Natural killer cell (primary cell): ENCODE measurements at regions not wholly inside any gene's neighbourhood (a gene's known extent, or its start where the extent isn't known, plus 50 kb on each side); places are given as distances from the start of the nearest gene placed in this dataset.

Experiments
- ATAC-seq, 3 donors: fragments of 150-1000 bp in 2 of 3; fragments of 200-7000 bp in 1 of 3; cut with Tn5 transposase; 1 replicate in 1 of 3; 2 replicates in 2 of 3; pipeline ENCODE4 v1.10.0; 2021; ENCODE audit warnings: mild to moderate bottlenecking in 2 of 3, moderate library complexity in 2 of 3
- DNase-seq, 2 donors: peaks; one replicate each; pipeline versions ENCODE4 v3.0.0 to v3.0.0-alpha.2; 2013 to 2021; ENCODE audit warnings: mixed read lengths in 1 of 2
- H3K27ac ChIP-seq: one replicate; pipeline ENCODE4 v1.5.1; 2013; ENCODE audit warnings: mild to moderate bottlenecking, low read length
- H3K27me3 ChIP-seq: one replicate; pipeline ENCODE4 v1.6.1; 2013; ENCODE audit warnings: low read length; ENCODE audit not compliant: control insufficient read depth, insufficient read depth
- H3K36me3 ChIP-seq: one replicate; pipeline ENCODE4 v1.6.1; 2013; ENCODE audit warnings: low read length; ENCODE audit not compliant: control insufficient read depth, insufficient read depth
- H3K4me1 ChIP-seq: one replicate; pipeline ENCODE4 v1.6.1; 2013; ENCODE audit warnings: low read length; ENCODE audit not compliant: control insufficient read depth, insufficient read depth
- H3K4me3 ChIP-seq: one replicate; pipeline ENCODE4 v1.5.1; 2013; ENCODE audit warnings: low read length
- H3K9me3 ChIP-seq: one replicate; pipeline ENCODE4 v1.6.1; 2013; ENCODE audit warnings: low read length; ENCODE audit not compliant: control insufficient read depth, insufficient read depth
- H3K27ac Mint-ChIP-seq, 2 donors: one replicate each; pipeline ENCODE4 v1.8.0; 2022; ENCODE audit warnings: mild to moderate bottlenecking in 2 of 2, mixed read lengths in 2 of 2, moderate library complexity in 1 of 2
- H3K27me3 Mint-ChIP-seq, 2 donors: one replicate each; pipeline ENCODE4 v1.8.0; 2022; ENCODE audit warnings: low read depth in 2 of 2, mixed read lengths in 2 of 2
- H3K36me3 Mint-ChIP-seq: one replicate; pipeline ENCODE4 v1.8.0; 2022; ENCODE audit warnings: mixed read lengths
- H3K4me1 Mint-ChIP-seq, 2 donors: one replicate each; pipeline ENCODE4 v1.8.0; 2022; ENCODE audit warnings: mixed read lengths in 2 of 2
- H3K4me3 Mint-ChIP-seq: one replicate; pipeline ENCODE4 v1.8.0; 2022; ENCODE audit warnings: mild to moderate bottlenecking, moderate library complexity, mixed read lengths
- H3K9me3 Mint-ChIP-seq, 2 donors: one replicate each; pipeline ENCODE4 v1.8.0; 2022; ENCODE audit warnings: mixed read lengths in 2 of 2
- WGBS: methylation state at CpG from one replicate; pipeline ENCODE4 v1.1.7; 2013; ENCODE audit warnings: missing lambda C conversion rate; ENCODE audit not compliant: insufficient coverage; 5-methylcytosine and 5-hydroxymethylcytosine counted together
- intact Hi-C: fragments of 100-400 bp; cut with micrococcal nuclease; formaldehyde crosslinking; loops from one replicate; pipeline ENCODE4 v1.14.2; 2022
- TF ChIP-seq, protein P1 (sequence below): fragments of 200-600 bp; IDR thresholded peaks from one replicate; pipeline ENCODE4 v1.8.0; 2022; ENCODE audit warnings: antibody characterized with exemption

- DNase-seq (no peak), ATAC-seq (no peak)
- H3K4me1 Mint-ChIP-seq = no peaks in the 10 kb centered on the region
- H3K27ac Mint-ChIP-seq = no peak overlapping the region
- 90% methylated on average over 2 of the region's 2 CpGs for WGBS
- no peaks in the 10 kb centered on the region for H3K4me1 ChIP-seq
- no peak overlapping the region for H3K4me3 ChIP-seq
- no peaks in the 10 kb centered on the region for H3K9me3 ChIP-seq
- no peaks in the 10 kb centered on the region for H3K27me3 ChIP-seq
- no peaks in the 10 kb centered on the region for H3K36me3 ChIP-seq
- H3K27me3 Mint-ChIP-seq = peaks cover 28 to 35% of the 10 kb centered on the region in 2 donors
- H3K9me3 Mint-ChIP-seq = no peaks in the 10 kb centered on the region
- no peaks in the 10 kb centered on the region for H3K36me3 Mint-ChIP-seq
- TF ChIP-seq, protein P1, sequence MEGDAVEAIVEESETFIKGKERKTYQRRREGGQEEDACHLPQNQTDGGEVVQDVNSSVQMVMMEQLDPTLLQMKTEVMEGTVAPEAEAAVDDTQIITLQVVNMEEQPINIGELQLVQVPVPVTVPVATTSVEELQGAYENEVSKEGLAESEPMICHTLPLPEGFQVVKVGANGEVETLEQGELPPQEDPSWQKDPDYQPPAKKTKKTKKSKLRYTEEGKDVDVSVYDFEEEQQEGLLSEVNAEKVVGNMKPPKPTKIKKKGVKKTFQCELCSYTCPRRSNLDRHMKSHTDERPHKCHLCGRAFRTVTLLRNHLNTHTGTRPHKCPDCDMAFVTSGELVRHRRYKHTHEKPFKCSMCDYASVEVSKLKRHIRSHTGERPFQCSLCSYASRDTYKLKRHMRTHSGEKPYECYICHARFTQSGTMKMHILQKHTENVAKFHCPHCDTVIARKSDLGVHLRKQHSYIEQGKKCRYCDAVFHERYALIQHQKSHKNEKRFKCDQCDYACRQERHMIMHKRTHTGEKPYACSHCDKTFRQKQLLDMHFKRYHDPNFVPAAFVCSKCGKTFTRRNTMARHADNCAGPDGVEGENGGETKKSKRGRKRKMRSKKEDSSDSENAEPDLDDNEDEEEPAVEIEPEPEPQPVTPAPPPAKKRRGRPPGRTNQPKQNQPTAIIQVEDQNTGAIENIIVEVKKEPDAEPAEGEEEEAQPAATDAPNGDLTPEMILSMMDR = no peak
- no peak overlapping the region for H3K27ac ChIP-seq
- no peak overlapping the region for H3K4me3 Mint-ChIP-seq
- intact Hi-C loops = no loop called here
These were observed 165.1 kb upstream of the PPP3CA start for GRCh38 chr4:101512416-101512815.

DNA sequence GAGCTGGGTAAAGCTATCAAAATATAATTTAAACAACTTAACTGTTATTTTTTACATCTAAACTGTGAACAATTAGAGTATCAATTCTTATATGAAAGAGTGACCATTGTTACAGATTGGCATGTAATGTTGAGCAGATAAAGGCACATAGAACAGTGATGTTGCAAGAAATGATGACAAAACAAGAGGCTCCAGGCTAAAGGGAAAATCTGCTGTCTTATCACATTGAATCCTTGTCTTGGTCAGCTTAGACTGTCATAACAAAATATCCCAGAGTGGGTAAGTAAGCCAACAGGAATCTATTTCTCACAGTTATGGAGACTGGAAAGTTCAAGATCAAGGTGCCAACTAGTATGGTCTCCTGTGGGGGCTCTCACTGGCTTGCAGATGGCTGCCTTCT is 154.1 kb upstream of the PPP3CA start:
- H3K36me3 Mint-ChIP-seq = no peaks in the 10 kb centered on the region
- no peaks in the 10 kb centered on the region for H3K9me3 Mint-ChIP-seq
- no peak overlapping the region for H3K4me3 Mint-ChIP-seq
- no peaks in the 10 kb centered on the region for H3K27me3 ChIP-seq
- intact Hi-C loops = no loop called here
- no peaks in the 10 kb centered on the region for H3K9me3 ChIP-seq
- ATAC-seq (no peak), DNase-seq (no peak)
- H3K36me3 ChIP-seq = no peaks in the 10 kb centered on the region
- H3K4me1 Mint-ChIP-seq = no peaks in the 10 kb centered on the region
- TF ChIP-seq, protein P1 = no peak
- H3K27me3 Mint-ChIP-seq = peaks cover 0 to 3% of the 10 kb centered on the region in 2 donors
- no peaks in the 10 kb centered on the region for H3K4me1 ChIP-seq
- H3K27ac ChIP-seq = no peak overlapping the region
- no peak overlapping the region for H3K4me3 ChIP-seq
- no peak overlapping the region for H3K27ac Mint-ChIP-seq

- ATAC-seq (no peak), DNase-seq (no peak)
- H3K9me3 ChIP-seq = no peaks in the 10 kb centered on the region
- no peaks in the 10 kb centered on the region for H3K36me3 ChIP-seq
- no peak overlapping the region for H3K4me3 ChIP-seq
- Mint-ChIP-seq H3K27me3 (peaks cover 0 to 3% of the 10 kb centered on the region in 2 donors), H3K9me3 (no peaks in the 10 kb centered on the region), H3K27ac (no peak overlapping the region), H3K4me3 (no peak overlapping the region), H3K4me1 (no peaks in the 10 kb centered on the region), H3K36me3 (no peaks in the 10 kb centered on the region)
- no peak overlapping the region for H3K27ac ChIP-seq
- H3K4me1 ChIP-seq = no peaks in the 10 kb centered on the region
- intact Hi-C loops = no loop called here
- H3K27me3 ChIP-seq = no peaks in the 10 kb centered on the region
- TF ChIP-seq, protein P1 = no peak
These were observed 153.4 kb upstream of the PPP3CA start for GRCh38 chr4:101500742-101501141.

DNA sequence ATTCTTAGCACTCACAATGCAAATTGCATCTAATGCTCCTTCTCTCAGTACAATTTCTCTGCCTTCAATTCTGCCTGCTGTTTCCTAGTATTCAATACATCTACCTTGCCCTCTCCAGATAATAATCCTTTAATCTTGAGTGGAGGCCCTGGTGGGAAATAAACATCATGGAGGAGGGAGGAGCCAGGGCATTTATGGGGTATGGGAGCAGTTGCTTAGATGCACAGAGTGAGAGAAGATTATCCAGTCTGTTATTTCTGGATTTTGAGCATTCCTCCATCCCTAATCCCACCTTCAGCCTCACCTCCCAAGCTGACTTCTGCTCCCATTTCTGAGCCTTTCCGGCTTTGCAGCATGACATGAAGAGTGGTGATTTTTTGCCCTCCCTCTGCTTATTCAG is 127.9 kb upstream of the PPP3CA start:
- H3K4me1 Mint-ChIP-seq = no peaks in the 10 kb centered on the region
- intact Hi-C loops = no loop called here
- Histone ChIP-seq H3K27ac (no peak overlapping the region), H3K36me3 (no peaks in the 10 kb centered on the region), H3K9me3 (no peaks in the 10 kb centered on the region), H3K4me1 (no peaks in the 10 kb centered on the region), H3K27me3 (no peaks in the 10 kb centered on the region), H3K4me3 (no peak overlapping the region)
- no peak overlapping the region for H3K27ac Mint-ChIP-seq
- no peaks in the 10 kb centered on the region for H3K9me3 Mint-ChIP-seq
- WGBS = 95% methylated on average over 1 of the region's 1 CpG
- ATAC-seq = no peak
- peaks cover 7 to 9% of the 10 kb centered on the region in 2 donors for H3K27me3 Mint-ChIP-seq
- TF ChIP-seq, protein P1 = no peak
- H3K4me3 Mint-ChIP-seq = no peak overlapping the region
- H3K36me3 Mint-ChIP-seq = no peaks in the 10 kb centered on the region
- DNase-seq = no peak
